GM04504 (cell line): ENCODE measurements at regions not wholly inside any gene's neighbourhood (a gene's known extent, or its start where the extent isn't known, plus 50 kb on each side); places are given as distances from the start of the nearest gene placed in this dataset.

Source experiments
- DNase-seq: peaks from one replicate; pipeline ENCODE4 v3.0.0-alpha.2; 2012; ENCODE audit warnings: low read depth

GRCh38 chr4:167492007-167492406 is 257.7 kb upstream of the SPOCK3 start:
- no peak for DNase-seq

DNA sequence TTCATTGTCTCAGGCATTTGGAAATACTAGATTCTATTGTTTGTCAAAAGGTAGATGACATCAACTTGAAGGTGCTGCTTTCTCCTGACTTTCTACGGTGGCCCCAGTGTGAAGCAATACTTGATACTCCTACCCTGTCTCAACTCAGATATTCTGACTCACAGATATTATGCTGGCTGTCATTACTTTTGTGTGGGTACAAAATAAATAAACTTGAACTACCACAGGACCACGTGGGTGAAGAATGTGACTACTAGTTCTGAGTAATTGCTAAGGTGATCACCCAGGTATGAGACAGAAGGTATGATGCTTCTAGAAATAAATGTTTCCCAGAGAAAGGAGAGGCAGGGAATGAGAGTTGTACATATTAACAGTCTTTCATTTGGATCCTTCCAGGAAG is 275.3 kb upstream of the SPOCK3 start:
- no peak for DNase-seq

- DNase-seq, result no peak
Observed at GRCh38 chr4:167524091-167524490, 289.8 kb upstream of the SPOCK3 start.

DNA sequence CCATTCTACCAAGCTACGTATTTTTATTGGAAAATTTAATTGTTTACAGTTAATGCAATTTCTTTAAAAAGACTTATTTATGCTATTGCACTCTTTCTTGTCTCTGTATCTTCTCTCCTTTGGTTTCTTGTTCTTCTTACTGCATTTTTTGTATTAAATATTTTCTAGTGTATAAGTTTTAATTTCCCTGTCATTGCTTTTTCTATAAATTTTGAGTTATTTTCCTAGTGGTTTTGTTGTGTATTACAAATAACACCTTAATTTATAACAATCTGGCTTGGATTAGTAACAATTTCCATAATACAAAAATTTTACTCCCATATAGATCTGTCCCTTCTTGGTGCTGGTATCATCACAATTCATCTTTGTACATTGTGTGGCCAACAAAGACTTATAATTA is 303.5 kb upstream of the SPOCK3 start:
- no peak for DNase-seq

DNA sequence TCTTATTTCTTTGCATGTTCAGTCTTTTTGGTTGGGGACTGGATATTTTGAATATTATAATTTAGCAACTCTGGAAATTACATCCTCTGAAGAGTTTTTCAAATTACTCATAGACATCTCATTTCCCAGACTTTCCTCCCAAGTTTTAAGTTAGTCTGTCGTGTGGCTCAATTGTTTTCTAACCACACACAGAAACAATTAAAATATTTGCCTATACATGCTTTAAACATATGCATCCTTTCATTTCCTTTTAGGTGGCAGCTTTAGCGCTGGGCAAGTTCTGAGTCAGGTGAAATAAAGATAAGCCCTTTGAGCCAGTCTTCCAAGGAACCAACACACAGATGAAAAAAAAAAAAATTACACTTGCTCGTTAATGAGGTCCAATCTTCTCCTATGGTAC is 307.0 kb upstream of the SPOCK3 start:
- DNase-seq, result no peak

DNA sequence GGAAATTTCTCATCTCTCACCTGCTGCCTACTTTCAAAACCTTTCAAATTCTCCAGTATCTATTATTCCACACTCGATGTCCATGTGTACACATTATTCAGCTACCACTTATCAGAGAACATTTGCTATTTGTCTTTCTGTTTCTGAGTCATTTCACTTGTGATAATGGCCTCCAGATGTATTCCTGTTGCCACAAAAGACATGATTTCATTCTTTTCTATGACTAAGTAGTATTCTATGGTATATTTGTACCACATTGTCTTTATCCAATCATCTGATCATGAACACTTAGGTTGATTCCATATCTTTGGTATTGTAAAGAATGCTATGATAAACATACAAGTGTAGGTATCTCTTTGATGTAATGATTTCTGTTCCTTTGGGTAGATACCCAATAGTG is 310.1 kb upstream of the SPOCK3 start:
- DNase-seq, result no peak

DNA sequence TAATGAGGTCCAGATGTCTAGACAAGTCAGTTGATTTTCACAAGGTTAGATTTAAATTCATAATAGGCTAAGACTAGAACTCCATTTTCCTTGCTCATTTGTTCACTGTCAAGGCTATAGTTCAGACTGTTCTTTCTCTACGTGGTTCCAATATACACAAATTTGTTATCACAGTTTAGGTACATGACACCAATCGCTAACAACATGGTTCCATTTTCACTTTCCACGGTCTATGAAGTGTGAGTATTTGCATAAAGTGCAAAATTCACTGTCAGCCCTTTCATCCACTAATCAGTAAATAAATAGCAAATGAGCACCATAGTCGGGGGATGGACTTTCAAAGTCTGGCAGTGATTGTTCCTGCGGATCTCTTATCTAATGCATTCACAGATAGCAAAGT is 315.7 kb upstream of the SPOCK3 start:
- DNase-seq, result no peak

DNA sequence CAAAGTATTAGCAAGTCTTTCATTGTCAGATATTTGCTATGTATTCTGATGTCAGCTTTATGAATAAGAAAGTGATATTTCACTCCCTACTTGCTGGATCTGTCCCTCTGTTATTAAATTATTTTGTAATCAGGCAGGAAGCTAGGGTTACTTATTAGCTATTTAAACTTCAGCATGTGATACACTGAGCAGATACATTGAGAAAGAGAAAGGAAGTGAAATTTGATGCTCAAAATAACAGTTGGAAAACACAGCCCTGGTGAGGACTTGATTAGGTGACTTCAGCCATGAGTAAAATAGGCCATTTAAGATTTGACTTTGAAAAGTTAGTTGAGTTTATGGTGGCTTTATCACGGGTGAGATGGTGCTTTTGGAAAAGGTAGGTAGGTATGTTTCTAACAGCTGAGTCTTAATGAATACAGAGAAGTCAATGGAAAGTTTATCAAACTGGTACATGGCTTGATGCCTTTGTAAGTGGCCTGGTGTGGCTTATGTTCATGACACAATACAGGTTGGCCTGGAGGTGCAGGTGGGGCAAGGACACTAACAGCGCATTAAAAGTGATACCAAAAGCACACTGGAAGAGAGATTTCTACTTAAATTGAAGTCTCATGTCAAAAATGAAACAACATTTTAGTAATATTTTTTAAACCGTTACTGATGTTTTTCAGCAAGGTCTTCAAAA is 321.2 kb upstream of the SPOCK3 start:
- DNase-seq, result no peak

DNA sequence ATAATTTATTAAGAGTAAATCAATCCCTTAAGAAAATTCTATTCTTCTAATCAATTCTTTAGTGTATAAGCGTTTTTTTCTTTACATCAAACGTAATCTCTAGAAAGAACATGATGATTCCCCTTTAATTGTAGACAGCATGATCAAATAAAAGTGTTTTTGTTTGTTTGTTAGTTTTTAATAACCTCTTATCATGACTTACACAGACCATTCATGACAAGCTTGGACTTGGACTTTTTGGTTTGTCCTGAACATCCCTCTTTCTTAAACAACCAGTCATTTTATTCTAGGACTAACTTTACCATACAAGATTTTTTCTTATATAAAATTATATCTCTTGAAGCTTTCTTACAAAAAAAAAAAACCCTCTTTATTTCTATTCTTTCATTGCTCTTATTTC is 344.6 kb upstream of the SPOCK3 start:
- no peak for DNase-seq

DNA sequence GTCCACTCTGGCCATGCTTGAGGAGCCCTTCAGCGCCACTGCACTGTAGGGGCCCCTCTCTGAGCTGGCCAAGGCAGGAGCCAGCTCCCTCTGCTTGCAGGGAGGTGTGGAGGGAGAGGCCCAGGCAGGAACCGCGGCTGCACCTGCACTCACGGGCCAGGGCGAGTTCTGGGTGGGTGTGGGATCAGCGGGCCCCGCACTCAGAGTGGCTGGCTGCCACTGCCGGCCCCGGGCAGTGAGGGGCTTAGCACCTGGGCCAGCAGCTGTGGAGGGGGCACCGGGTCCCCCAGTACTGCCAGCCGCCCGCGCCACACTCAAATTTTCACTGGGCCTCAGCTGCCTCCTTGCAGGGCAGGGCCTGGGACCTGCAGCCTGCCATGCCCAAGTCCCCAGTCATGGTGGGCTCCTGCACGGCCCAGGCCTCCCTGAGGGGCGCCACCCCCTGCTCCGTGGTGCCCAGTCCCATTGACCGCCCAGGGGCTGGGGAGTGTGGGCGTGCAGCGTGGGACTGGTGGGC is 347.2 kb upstream of the SPOCK3 start:
- no peak for DNase-seq

DNA sequence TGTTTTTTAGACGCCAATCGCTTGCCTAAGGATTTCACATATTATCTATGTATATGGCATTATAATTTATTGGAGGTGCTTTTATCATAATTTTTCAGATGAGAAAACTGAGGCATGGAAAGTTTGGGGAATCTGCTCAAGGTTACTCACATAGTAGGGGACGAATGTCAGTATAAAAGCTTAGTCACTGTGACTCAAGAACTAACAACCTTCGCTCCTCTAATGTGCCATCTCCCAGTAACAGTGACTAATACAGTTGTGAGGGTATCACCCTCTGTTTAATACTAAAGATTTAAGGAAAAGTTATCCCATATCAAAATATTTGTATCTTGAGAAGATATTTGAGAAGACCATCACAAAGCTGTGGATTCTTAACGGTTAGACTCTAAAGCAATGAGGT is 353.1 kb upstream of the SPOCK3 start:
- no peak for DNase-seq

DNA sequence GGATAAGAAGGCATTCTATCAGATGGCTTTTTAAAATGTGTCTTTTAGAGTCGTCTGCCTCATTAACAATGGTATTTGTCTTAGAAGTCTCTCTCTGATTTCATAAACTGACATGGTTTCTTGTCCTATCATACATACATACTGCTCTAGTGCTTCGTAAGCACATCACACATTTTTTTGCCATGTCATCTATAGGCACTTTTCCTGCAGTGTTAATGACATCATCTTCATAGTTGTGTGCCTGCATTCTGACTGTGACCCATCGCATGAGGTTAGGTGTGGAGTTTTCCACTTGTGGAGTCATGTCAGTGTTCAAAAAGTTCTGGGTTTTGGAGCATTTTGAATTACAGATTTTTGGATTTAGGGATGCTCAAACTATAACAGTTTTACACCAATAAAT is 361.6 kb upstream of the SPOCK3 start:
- no peak for DNase-seq

GRCh38 chr4:167602157-167602556 is 367.9 kb upstream of the SPOCK3 start:
- DNase-seq, result no peak

- DNase-seq, result no peak
Observed at GRCh38 chr4:167606551-167606950, 372.3 kb upstream of the SPOCK3 start.

DNA sequence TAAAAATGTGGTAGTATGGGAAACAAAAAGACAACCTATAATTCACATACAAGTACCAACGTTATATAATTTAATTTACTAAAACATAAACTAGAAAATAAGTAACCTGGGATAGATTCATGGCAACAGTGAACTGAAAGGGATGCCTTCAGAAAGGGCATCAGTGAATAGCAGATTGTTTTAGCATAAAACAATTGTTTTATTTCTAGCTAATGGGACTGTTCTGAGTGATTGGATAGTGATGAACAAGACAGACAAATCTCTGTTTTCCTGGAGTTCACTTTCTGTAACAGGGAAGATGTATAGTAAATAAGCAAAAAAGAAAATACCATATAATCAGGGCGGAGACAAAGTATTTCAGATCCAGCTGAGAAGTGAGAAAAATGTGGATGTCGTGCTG is 379.1 kb upstream of the SPOCK3 start:
- DNase-seq, result no peak

GRCh38 chr4:167614866-167615265 is 380.6 kb upstream of the SPOCK3 start:
- no peak for DNase-seq

DNA sequence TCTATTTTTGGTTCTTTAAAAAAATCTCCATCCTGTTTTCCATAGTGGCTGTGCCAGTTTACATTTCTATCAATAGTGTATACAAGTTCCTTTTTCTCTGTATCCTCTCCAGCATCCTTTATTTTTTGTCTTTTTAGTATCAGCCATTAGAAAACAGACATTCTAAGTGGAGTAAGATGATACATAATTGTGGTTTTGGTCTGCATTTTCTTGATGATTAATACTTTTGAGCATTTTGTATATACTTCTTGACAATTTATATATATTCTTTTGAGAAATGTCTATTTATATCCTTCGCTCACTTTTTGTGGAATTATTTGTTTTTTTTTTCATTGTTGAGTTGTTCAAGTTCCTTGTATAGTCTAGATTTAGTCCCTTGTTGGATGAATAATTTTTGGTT is 382.2 kb upstream of the SPOCK3 start:
- no peak for DNase-seq

- DNase-seq, result peak; percentile 3
Observed at GRCh38 chr4:167622481-167623240, 388.4 kb upstream of the SPOCK3 start.

- DNase-seq, result no peak
Observed at GRCh38 chr4:167623241-167623572, 388.9 kb upstream of the SPOCK3 start.

GRCh38 chr4:167629272-167629671 is 395.0 kb upstream of the SPOCK3 start:
- no peak for DNase-seq

DNA sequence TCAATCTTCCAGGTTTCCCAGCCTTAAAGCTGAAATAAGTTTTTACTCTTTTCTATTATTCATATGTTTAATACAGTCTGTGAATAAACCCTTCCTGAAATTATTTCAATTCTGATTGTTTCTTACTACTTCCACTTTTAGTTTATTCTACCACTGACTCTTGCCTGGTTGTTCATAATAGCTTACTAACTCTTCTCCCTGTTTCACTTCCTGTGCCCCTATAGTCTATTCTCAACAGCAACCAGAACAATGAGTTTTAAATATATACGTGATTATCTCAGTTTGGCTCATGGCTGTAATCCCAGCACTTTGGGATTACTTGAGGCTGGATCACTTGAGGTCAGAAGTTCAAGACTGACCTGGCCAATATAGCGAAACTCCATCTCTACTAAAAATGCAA is 408.0 kb upstream of the SPOCK3 start:
- DNase-seq, result no peak

DNA sequence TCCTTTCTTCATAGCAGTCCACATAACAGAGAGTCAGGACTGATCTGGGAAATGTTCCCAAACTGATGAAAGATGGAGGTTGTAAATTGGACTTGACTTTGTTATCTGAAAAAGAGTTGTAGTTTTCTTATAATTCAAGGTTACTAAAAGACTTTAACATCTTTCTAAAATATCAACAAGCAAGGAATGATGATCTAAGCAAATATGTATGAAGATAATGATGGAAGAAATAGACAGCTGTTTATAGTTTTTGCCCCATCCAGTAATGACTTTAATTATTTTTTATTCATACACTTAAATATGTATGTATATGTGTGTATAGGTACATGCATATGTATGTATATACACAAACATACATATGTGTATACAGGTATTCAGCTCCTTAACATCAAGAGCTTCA is 411.1 kb upstream of the SPOCK3 start:
- no peak for DNase-seq

- no peak for DNase-seq
Observed at GRCh38 chr4:167652267-167652666, 418.0 kb upstream of the SPOCK3 start.

- DNase-seq, result no peak
Observed at GRCh38 chr4:167688660-167689142, 403.6 kb upstream of the ANXA10 start.
